GM21737 (cell line): ENCODE measurements at regions not wholly inside any gene's neighbourhood (a gene's known extent, or its start where the extent isn't known, plus 50 kb on each side); places are given as distances from the start of the nearest gene placed in this dataset.

Source experiments
- ATAC-seq: cut with Tn5 transposase; IDR thresholded peaks from one replicate; pipeline ENCODE4 v1.9.1; 2021; ENCODE audit warnings: mild to moderate bottlenecking, moderate library complexity; ENCODE audit not compliant: unreplicated experiment

GRCh38 chr5:96285823-96286222 is 147.2 kb downstream of the PCSK1 start:
- no peak for ATAC-seq

GRCh38 chr5:96284727-96285389 is 148.2 kb downstream of the PCSK1 start:
- ATAC-seq = no peak

- no peak for ATAC-seq
Measured at GRCh38 chr5:96283589-96283988, 149.5 kb downstream of the PCSK1 start.

DNA sequence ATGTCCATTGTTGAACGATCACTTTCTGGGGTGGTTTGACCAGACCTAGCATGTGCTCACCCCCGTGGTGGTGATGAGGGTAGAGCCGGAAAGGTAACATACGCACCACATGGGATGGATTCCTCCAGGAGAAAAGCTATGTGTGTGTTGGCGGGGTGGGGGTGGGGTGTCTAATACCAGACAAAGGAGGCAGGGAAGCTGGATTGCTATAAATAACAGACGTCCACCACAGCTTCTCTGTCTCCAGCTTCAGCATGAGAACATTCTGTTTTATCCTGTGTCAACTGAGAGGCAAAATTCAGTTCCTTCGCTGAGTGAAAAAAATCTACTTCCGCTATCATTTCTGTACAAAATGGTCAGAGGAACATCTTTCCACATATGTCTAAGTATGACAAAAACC is 151.0 kb downstream of the PCSK1 start:
- ATAC-seq = no peak

DNA sequence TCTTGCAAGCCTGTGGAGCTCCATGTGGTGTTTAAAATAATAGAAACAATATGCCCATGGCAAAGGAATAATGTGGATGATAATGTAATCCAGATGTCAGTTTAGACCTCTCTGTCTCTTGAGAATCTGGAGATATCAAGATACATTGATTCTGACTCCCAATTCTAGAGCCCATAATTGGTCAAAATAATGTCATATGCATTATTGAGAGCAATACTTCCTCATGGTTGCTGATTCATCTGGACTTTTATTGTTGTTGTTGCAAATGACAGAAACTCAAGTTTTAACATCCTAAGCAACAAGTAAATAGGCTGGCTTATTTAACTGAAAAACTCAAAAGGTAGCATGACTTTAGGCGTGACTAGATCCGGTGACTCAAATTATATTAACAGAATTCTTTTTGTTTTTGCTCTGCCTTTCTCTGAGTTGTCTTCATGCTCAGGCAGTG is 152.1 kb downstream of the PCSK1 start:
- ATAC-seq = no peak

DNA sequence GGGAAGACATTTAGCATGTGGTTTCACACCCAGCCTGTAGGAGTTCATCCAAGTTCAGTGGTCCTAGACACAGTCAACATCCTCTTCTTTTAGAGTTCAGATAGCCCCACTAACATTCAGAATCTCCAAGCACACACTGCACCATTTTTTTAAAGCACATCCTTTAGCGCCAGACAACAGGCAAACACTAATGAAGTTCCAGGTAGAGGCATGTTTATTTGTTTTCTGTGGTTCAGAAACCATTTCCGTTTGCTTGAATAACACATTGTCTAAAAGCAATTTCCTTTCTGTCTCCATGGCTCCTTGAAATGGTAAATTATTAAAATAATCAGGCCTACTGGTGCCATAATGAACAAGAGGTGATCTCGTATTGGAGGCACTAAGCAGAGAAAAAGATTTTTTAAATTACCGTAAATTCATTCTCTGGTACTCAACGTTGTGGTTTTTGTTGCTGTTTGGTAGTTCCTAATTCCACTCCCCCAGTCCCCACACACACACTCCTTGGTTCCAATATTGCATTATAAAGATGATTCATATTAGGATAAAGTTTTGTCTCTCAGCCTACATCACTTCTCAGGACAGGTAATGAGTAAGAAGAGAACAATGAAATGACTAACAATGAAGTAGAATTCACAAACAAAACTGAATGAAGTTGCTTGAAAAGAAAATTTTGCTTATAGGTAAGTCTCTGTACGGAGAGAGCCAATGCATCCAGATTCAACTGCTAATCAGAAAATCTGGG is 153.1 kb downstream of the PCSK1 start:
- peak; percentile 58 for ATAC-seq

GRCh38 chr5:96278981-96279380 is 154.1 kb downstream of the PCSK1 start:
- ATAC-seq = no peak

- ATAC-seq = no peak
Measured at GRCh38 chr5:96275051-96275450, 158.0 kb downstream of the PCSK1 start.

- ATAC-seq = no peak
Measured at GRCh38 chr5:96265487-96265886, 167.6 kb downstream of the PCSK1 start.

DNA sequence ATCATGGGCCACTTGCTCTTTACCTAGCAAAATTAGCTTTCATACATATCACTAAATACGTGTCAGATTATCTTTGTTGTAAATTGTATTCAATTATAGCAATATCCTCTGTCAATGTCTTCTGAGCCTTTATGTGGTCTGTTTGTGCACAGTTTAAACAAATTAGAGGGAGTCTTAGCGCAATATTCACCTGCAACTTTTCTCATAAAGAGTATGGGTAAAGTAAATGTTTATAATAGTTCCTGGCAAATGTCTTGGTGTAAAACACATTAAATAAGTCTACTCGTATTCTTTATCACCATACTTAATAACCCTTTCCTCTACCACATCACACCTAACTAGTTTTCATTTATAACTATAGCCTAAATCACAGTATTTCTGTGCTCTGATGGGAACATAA is 169.0 kb downstream of the PCSK1 start:
- ATAC-seq = no peak

- no peak for ATAC-seq
Measured at GRCh38 chr5:96262105-96262504, 170.9 kb downstream of the PCSK1 start.

DNA sequence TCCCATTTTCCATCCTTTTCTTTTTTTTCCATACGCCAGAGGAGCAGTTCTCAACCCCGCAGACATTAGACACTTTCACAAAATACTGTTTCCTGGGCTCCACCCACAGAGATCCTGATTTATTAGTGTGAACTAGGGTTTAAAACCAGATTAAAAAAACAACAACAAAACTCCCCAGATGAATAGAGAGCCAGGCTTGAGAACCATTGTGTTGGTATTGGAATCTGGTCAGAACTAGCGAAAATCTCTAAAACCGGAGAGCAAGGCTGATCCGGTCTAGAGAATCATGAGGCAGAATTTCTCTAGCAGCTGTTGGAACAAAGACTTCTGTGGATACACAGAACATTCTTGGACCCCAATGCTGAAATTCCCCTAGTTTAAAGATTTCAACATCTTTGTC is 173.0 kb downstream of the PCSK1 start:
- ATAC-seq = no peak

GRCh38 chr5:96259151-96259772 is 173.8 kb downstream of the PCSK1 start:
- ATAC-seq = no peak

DNA sequence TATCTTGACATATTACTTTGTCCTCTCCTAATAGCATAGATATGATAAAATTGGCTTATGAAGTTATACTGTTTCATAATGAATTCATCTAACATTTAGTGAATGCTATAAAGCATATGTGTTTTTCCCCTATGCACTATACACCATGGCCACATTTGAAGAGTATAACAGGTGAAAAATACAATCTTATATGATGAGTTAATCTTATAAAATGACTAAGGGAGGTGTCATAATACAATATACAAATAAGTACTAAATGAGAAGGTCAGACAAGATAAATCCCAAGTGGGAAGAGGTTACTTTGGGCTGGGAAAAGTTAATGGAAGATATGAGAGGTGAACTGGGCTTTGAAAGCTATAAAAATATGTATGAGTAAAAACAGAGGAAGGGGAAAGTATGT is 174.4 kb downstream of the PCSK1 start:
- ATAC-seq = no peak

DNA sequence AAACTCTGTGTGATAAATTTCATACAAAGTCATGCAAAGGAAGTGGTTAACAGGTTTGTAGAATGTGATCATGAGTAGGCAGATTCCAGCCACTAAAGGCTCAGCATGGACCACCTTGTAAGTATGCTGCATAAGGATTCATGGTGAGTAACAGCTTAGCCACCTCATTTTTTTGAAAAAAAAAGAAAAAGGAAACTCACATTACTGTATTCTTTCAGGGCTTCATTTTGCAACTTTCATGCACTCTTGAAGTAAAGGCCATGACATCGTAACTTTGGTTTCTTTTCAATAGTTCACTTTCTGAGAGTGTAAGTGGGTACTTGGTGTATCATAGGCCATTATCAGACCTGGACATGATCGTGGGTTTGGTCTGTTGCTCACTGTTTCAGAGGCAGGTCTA is 175.1 kb downstream of the PCSK1 start:
- ATAC-seq = no peak

DNA sequence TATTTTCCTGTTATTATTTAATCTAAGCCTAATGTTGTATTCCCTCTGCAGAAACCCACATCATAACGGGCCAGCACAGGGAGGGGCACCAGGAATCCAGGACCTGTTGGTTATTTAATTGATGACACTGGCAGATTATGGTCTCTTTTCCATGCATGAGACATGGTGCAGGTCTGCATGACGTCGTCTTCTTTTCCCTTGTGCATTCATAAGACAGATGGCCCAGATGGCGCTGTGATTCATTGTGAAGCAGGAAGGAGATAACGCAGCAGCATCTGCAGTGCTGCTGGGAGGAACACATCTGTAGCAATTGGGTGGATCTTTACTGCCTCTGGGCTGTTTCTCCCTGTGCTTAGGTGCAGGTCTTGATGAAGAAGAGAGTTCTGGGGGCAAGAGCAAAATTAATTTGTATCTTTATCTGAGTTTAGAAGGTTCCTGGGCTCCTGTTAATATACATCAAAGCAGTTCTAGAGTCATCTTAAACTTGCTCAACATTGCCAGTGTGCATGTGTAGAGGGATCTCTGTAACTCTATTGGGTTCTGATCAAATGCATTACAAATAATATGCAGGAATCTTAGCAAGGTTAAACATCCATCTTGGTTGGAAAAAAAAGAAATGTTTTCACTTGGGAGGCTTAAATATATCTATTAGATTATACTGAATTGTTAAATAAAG is 176.1 kb downstream of the PCSK1 start:
- no peak for ATAC-seq

DNA sequence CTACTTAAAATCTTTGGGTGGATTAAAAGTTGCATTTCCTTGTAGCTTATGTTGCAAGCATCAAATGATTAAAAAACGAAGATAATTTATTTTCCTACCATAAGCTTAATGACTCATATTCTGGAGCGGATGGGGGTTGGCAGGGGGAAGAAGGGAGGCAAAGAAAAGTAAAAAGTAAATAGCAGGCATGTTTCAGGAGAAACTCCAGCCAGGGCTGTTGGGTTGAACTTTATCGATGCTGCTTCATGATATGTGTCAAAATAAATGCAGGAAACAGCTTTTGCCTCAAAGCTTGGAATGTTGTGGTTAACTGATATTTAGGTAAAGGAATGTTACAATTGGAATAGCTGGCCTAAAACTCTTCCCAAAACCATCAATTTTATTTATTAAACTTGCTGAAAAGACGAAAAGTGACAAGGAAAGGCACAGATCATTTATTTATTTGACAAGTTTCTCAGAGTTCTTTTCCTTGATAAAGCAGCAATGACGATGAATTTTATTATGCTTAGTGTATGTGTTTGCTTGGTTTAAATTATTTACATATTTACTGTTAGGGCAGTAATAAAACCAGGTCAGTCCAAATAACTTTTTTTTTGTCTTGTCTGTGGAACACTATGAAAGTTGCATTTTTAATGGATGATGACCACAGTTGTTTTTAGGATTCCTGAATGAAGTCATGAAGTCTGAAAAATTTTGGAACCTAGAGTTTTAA is 177.9 kb downstream of the PCSK1 start:
- ATAC-seq = no peak

GRCh38 chr5:96253140-96253539 is 179.9 kb downstream of the PCSK1 start:
- no peak for ATAC-seq

GRCh38 chr5:96252596-96252995 is 180.5 kb downstream of the PCSK1 start:
- no peak for ATAC-seq

GRCh38 chr5:96250782-96251181 is 182.3 kb downstream of the PCSK1 start:
- no peak for ATAC-seq

DNA sequence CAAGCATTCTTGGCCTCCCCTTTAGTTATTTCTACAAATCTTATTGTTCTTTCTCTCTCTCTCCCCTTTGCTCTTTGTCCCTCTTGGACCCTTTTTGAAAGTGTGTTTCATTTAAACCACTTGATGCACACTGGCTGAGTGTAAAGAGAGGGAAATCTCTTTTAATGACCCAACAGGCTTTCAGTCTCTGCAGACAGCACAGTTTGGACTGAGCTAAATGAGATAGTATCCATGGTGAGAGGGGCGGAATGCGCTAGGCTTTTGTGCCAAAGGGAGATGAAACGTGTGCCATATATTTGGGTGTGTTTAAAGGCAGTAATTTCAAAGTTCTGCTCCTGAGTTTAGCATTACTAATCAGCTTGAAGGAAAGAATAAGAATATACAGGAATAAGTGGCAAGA is 184.9 kb downstream of the PCSK1 start:
- ATAC-seq = no peak
